WTC11 (cell line): ENCODE measurements at regions not wholly inside any gene's neighbourhood (a gene's known extent, or its start where the extent isn't known, plus 50 kb on each side); places are given as distances from the start of the nearest gene placed in this dataset.
A peak's percentile ranks its signal among the peaks of the same experiment; 100 is the strongest.

ENCODE experiments used
- ATAC-seq: fragments of 200-7000 bp; cut with Tn5 transposase; 2 replicates; pipeline ENCODE4 v1.10.0; 2021; ENCODE audit warnings: mild to moderate bottlenecking, moderate library complexity
- CTCF ChIA-PET: fragments of 300-600 bp; sonication (Branson Sonifier 250); formaldehyde crosslinking; loops from one replicate; lab custom pipeline; 2021; ENCODE audit warnings: antibody characterized with exemption; lab: Charles Lee
- POLR2A ChIA-PET: fragments of 350-600 bp; sonication (Branson Sonifier 250); formaldehyde crosslinking; loops from one replicate; lab custom pipeline; 2021; ENCODE audit warnings: antibody characterized with exemption; lab: Charles Lee
- DNase-seq: peaks from one replicate; pipeline ENCODE4 v3.0.0; 2021; ENCODE audit warnings: low spot score
- H3K27ac Mint-ChIP-seq: 2 replicates; pipeline ENCODE4 v1.8.0; 2021; ENCODE audit warnings: mixed read lengths
- H3K27me3 Mint-ChIP-seq: 2 replicates; pipeline ENCODE4 v1.8.0; 2021; ENCODE audit warnings: low read depth, mild to moderate bottlenecking, moderate library complexity, mixed read lengths
- H3K36me3 Mint-ChIP-seq: 2 replicates; pipeline ENCODE4 v1.8.0; 2021; ENCODE audit warnings: mixed read lengths
- H3K4me1 Mint-ChIP-seq: 2 replicates; pipeline ENCODE4 v1.8.0; 2022; ENCODE audit warnings: mixed read lengths
- H3K4me3 Mint-ChIP-seq: 2 replicates; pipeline ENCODE4 v1.8.0; 2021; ENCODE audit warnings: mild to moderate bottlenecking, moderate library complexity, mixed read lengths
- H3K9me3 Mint-ChIP-seq: 2 replicates; pipeline ENCODE4 v1.8.0; 2021; ENCODE audit warnings: mixed read lengths
- EMX1 ChIP-seq: fragments of 250-450 bp; sonication (Bioruptor Pico); IDR thresholded peaks from 2 replicates; pipeline ENCODE4 v1.8.0; 2021; ENCODE audit warnings: mild to moderate bottlenecking
- GABPB1 ChIP-seq: sonication (generic); formaldehyde crosslinking; IDR thresholded peaks from 2 replicates; pipeline ENCODE4 v1.8.1; 2023; ENCODE audit warnings: mild to moderate bottlenecking, missing genetic modification reagents
- GRHL2 ChIP-seq: fragments of 250-450 bp; sonication (Bioruptor Pico); IDR thresholded peaks from 2 replicates; pipeline ENCODE4 v1.8.0; 2022; ENCODE audit warnings: mild to moderate bottlenecking, moderate library complexity; ENCODE audit not compliant: insufficient replicate concordance, severe bottlenecking
- SP1 ChIP-seq: sonication (generic); formaldehyde crosslinking; conservative IDR thresholded peaks from 2 replicates; pipeline ENCODE4 v1.8.1; 2022; ENCODE audit warnings: missing genetic modification reagents
- ZNF121 ChIP-seq: sonication (generic); formaldehyde crosslinking; IDR thresholded peaks from 2 replicates; pipeline ENCODE4 v1.8.0; 2023; ENCODE audit warnings: missing genetic modification reagents
- ZNF138 ChIP-seq: sonication (generic); formaldehyde crosslinking; conservative IDR thresholded peaks from 2 replicates; pipeline ENCODE4 v1.8.1; 2022; ENCODE audit warnings: mild to moderate bottlenecking, moderate library complexity, missing genetic modification reagents
- ZNF232 ChIP-seq: sonication (generic); formaldehyde crosslinking; IDR thresholded peaks from 2 replicates; pipeline ENCODE4 v1.8.0; 2022; ENCODE audit warnings: mild to moderate bottlenecking, missing genetic modification reagents
- TF ChIP-seq, protein P1 (sequence below): sonication (generic); formaldehyde crosslinking; IDR thresholded peaks from 2 replicates; pipeline ENCODE4 v1.8.1; 2022; ENCODE audit warnings: mild to moderate bottlenecking, missing genetic modification reagents, moderate library complexity, borderline replicate concordance
- TF ChIP-seq, protein P2 (sequence below): sonication (generic); formaldehyde crosslinking; IDR thresholded peaks from 2 replicates; pipeline ENCODE4 v1.8.1; 2023; ENCODE audit warnings: mild to moderate bottlenecking, missing genetic modification reagents
- TF ChIP-seq, protein P3 (sequence below): sonication (generic); formaldehyde crosslinking; conservative IDR thresholded peaks from 2 replicates; pipeline ENCODE4 v1.8.1; 2023; ENCODE audit warnings: mild to moderate bottlenecking, low read depth, missing genetic modification reagents, moderate library complexity
- TF ChIP-seq, protein P4 (sequence below): sonication (generic); formaldehyde crosslinking; IDR thresholded peaks from 2 replicates; pipeline ENCODE4 v1.8.1; 2023; ENCODE audit warnings: mild to moderate bottlenecking, missing genetic modification reagents, borderline replicate concordance

DNA sequence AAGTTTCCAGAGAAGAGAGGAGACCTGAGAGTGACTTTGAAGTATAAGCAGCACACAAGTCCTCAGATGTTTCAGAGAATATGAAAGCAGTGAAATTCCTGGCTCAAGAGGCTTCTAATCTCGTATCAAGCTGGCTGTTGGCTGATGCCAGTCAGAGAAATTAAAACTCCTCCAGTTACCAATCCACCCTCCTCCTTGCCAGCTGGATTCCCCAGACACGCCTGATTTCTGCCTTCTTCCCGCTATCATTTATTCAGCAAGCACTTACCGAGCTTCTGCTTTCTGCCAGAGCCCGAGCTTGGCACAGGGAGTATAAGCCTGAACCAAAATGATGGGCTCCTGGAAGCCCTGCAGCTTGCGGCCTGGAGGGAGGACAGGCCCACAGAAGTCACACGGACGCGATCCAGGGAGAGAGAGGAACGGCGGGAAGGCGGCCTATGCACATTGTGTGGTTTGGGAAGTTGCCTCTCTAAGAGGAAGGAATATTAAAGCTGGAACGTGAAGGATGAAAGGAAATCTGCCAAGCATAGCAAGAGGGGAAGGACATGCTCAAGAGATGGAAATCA lies 102.4 kb upstream of the TBL1X start:
- no peak overlapping the region for H3K27ac Mint-ChIP-seq
- no peaks in the 10 kb centered on the region for H3K27me3 Mint-ChIP-seq
- no peaks in the 10 kb centered on the region for H3K36me3 Mint-ChIP-seq
- TF ChIP-seq ZNF138 (CRISPR knock-in tag) (no peak), ZNF232 (CRISPR knock-in tag) (no peak), ZNF121 (CRISPR knock-in tag) (no peak)
- TF ChIP-seq, protein P1, sequence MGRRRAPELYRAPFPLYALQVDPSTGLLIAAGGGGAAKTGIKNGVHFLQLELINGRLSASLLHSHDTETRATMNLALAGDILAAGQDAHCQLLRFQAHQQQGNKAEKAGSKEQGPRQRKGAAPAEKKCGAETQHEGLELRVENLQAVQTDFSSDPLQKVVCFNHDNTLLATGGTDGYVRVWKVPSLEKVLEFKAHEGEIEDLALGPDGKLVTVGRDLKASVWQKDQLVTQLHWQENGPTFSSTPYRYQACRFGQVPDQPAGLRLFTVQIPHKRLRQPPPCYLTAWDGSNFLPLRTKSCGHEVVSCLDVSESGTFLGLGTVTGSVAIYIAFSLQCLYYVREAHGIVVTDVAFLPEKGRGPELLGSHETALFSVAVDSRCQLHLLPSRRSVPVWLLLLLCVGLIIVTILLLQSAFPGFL (CRISPR knock-in tag) = no peak
- H3K9me3 Mint-ChIP-seq = no peaks in the 10 kb centered on the region
- no peak overlapping the region for H3K4me3 Mint-ChIP-seq
- CTCF ChIA-PET = no interaction called here
- POLR2A ChIA-PET = no interaction called here
- DNase-seq (no peak), ATAC-seq (no peak)
- no peaks in the 10 kb centered on the region for H3K4me1 Mint-ChIP-seq

DNA sequence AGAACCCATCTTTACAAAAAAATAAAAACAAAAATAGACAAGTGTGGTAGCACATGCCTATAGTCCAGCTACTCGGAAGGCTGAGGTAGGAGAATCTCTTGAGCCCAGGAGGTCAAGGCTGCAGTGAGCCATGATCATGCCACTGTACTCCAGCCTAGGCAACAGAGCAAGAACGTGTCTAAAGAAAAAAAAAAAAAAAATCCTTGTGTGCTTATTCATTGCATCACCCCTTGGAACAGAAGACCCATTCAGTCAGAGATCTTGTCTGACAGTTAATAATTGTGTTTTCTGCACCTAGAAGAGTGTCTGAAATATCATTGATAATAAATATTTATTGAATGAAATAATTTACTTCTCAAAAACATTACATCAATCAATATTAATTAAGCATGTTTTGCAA lies 97.4 kb upstream of the TBL1X start:
- H3K4me3 Mint-ChIP-seq = no peak overlapping the region
- H3K27me3 Mint-ChIP-seq = no peaks in the 10 kb centered on the region
- H3K4me1 Mint-ChIP-seq = peaks cover 7% of the 10 kb centered on the region
- DNase-seq = no peak
- TF ChIP-seq GABPB1 (CRISPR knock-in tag) (peak; percentile 66), SP1 (no peak), ZNF138 (CRISPR knock-in tag) (no peak), GRHL2 (CRISPR knock-in tag) (no peak)
- TF ChIP-seq, protein P2, sequence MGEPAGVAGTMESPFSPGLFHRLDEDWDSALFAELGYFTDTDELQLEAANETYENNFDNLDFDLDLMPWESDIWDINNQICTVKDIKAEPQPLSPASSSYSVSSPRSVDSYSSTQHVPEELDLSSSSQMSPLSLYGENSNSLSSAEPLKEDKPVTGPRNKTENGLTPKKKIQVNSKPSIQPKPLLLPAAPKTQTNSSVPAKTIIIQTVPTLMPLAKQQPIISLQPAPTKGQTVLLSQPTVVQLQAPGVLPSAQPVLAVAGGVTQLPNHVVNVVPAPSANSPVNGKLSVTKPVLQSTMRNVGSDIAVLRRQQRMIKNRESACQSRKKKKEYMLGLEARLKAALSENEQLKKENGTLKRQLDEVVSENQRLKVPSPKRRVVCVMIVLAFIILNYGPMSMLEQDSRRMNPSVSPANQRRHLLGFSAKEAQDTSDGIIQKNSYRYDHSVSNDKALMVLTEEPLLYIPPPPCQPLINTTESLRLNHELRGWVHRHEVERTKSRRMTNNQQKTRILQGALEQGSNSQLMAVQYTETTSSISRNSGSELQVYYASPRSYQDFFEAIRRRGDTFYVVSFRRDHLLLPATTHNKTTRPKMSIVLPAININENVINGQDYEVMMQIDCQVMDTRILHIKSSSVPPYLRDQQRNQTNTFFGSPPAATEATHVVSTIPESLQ (CRISPR knock-in tag) = no peak
- ATAC-seq = no peak
- H3K9me3 Mint-ChIP-seq = no peaks in the 10 kb centered on the region
- CTCF ChIA-PET = interaction anchor here (1.5 kb wide), 1 partner anchor 54 kb away, joined by 3 read pairs; no protein-coding TSS in a partner anchor
- no peak overlapping the region for H3K27ac Mint-ChIP-seq
- POLR2A ChIA-PET = no interaction called here
- H3K36me3 Mint-ChIP-seq = no peaks in the 10 kb centered on the region

DNA sequence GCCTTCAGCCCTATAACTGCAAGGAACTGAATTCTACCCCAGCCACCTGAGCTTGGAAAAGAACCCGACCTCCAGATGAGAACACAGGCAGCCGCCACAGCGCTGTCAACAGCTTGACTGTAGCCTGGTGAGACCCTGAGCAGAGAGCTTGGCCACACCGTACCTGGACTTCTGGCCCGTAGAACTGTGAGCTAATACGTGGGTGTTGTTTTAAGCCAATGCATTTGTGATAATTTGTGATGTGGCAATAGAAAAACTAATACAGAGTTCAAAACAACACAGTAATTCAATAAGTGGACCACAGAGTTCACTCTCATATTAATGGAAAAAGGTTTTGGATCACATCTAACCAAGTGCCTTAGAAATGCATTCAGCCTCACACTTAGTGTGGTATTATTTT lies 96.6 kb upstream of the TBL1X start:
- ChIA-PET POLR2A (no interaction called here), CTCF (interaction anchor here (1.5 kb wide), 1 partner anchor 55 kb away, joined by 3 read pairs; no protein-coding TSS in a partner anchor)
- no peak for TF ChIP-seq EMX1 (CRISPR knock-in tag)
- TF ChIP-seq, protein P3, sequence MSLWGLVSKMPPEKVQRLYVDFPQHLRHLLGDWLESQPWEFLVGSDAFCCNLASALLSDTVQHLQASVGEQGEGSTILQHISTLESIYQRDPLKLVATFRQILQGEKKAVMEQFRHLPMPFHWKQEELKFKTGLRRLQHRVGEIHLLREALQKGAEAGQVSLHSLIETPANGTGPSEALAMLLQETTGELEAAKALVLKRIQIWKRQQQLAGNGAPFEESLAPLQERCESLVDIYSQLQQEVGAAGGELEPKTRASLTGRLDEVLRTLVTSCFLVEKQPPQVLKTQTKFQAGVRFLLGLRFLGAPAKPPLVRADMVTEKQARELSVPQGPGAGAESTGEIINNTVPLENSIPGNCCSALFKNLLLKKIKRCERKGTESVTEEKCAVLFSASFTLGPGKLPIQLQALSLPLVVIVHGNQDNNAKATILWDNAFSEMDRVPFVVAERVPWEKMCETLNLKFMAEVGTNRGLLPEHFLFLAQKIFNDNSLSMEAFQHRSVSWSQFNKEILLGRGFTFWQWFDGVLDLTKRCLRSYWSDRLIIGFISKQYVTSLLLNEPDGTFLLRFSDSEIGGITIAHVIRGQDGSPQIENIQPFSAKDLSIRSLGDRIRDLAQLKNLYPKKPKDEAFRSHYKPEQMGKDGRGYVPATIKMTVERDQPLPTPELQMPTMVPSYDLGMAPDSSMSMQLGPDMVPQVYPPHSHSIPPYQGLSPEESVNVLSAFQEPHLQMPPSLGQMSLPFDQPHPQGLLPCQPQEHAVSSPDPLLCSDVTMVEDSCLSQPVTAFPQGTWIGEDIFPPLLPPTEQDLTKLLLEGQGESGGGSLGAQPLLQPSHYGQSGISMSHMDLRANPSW (CRISPR knock-in tag) = no peak
- TF ChIP-seq, protein P4, sequence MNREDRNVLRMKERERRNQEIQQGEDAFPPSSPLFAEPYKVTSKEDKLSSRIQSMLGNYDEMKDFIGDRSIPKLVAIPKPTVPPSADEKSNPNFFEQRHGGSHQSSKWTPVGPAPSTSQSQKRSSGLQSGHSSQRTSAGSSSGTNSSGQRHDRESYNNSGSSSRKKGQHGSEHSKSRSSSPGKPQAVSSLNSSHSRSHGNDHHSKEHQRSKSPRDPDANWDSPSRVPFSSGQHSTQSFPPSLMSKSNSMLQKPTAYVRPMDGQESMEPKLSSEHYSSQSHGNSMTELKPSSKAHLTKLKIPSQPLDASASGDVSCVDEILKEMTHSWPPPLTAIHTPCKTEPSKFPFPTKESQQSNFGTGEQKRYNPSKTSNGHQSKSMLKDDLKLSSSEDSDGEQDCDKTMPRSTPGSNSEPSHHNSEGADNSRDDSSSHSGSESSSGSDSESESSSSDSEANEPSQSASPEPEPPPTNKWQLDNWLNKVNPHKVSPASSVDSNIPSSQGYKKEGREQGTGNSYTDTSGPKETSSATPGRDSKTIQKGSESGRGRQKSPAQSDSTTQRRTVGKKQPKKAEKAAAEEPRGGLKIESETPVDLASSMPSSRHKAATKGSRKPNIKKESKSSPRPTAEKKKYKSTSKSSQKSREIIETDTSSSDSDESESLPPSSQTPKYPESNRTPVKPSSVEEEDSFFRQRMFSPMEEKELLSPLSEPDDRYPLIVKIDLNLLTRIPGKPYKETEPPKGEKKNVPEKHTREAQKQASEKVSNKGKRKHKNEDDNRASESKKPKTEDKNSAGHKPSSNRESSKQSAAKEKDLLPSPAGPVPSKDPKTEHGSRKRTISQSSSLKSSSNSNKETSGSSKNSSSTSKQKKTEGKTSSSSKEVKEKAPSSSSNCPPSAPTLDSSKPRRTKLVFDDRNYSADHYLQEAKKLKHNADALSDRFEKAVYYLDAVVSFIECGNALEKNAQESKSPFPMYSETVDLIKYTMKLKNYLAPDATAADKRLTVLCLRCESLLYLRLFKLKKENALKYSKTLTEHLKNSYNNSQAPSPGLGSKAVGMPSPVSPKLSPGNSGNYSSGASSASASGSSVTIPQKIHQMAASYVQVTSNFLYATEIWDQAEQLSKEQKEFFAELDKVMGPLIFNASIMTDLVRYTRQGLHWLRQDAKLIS (CRISPR knock-in tag) = no peak
- peaks cover 7% of the 10 kb centered on the region for H3K4me1 Mint-ChIP-seq
- ATAC-seq = no peak
- no peaks in the 10 kb centered on the region for H3K9me3 Mint-ChIP-seq
- no peak for DNase-seq
- H3K27me3 Mint-ChIP-seq = no peaks in the 10 kb centered on the region
- no peak overlapping the region for H3K27ac Mint-ChIP-seq
- no peaks in the 10 kb centered on the region for H3K36me3 Mint-ChIP-seq
- no peak overlapping the region for H3K4me3 Mint-ChIP-seq
